ENCODE measurements at regions not wholly inside any gene's neighbourhood (a gene's known extent, or its start where the extent isn't known, plus 50 kb on each side); places are given as distances from the start of the nearest gene placed in this dataset.

DNA sequence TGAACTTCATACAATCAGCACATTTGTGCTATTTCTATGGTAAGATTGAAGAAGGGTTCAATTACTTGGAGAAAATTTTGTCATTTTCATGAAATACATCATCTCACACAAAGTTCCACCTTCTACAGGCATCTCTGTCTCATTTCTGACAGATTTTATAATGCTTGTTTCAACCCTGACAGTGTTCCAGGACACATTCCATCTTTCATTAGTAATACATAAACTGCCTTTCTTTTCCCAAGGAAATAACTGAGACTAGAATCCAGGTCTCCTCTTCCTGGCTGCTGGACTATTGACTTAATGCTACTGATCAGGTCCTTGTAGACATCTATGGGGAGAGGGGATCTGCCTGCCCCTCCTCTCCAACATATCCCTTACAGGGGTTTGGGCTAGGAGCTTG is 70.1 kb upstream of the PLPP4 start (continued):
- TF ChIP-seq, protein P1, sequence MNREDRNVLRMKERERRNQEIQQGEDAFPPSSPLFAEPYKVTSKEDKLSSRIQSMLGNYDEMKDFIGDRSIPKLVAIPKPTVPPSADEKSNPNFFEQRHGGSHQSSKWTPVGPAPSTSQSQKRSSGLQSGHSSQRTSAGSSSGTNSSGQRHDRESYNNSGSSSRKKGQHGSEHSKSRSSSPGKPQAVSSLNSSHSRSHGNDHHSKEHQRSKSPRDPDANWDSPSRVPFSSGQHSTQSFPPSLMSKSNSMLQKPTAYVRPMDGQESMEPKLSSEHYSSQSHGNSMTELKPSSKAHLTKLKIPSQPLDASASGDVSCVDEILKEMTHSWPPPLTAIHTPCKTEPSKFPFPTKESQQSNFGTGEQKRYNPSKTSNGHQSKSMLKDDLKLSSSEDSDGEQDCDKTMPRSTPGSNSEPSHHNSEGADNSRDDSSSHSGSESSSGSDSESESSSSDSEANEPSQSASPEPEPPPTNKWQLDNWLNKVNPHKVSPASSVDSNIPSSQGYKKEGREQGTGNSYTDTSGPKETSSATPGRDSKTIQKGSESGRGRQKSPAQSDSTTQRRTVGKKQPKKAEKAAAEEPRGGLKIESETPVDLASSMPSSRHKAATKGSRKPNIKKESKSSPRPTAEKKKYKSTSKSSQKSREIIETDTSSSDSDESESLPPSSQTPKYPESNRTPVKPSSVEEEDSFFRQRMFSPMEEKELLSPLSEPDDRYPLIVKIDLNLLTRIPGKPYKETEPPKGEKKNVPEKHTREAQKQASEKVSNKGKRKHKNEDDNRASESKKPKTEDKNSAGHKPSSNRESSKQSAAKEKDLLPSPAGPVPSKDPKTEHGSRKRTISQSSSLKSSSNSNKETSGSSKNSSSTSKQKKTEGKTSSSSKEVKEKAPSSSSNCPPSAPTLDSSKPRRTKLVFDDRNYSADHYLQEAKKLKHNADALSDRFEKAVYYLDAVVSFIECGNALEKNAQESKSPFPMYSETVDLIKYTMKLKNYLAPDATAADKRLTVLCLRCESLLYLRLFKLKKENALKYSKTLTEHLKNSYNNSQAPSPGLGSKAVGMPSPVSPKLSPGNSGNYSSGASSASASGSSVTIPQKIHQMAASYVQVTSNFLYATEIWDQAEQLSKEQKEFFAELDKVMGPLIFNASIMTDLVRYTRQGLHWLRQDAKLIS (CRISPR knock-in tag; IDR thresholded peaks at IDR 0.05; ENCODE audit: borderline replicate concordance), result no peak

DNA sequence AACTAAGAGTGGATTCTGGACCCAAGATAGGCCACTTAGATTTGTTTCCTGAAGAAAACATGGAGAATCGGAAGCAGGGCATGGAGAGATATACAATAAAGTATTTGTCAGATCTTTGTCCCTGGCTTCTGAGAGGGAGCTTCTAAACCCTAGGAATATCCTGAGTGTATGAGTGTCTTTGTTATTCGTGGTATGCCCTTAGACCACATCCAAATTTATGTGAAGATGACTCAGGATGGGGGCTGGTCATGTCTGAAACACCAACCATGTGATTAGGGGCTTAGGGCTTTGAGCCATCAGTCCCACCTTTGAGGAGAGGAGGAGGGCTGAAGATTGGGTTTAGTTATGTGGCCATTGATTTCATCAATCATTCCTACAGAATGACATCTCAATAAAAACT is 69.7 kb upstream of the PLPP4 start:
- TF ChIP-seq GTF2I (CRISPR knock-in tag; conservative IDR thresholded peaks at IDR 0.05) (no peak), ZNF121 (CRISPR knock-in tag; IDR thresholded peaks at IDR 0.05) (no peak), MYBL2 (CRISPR knock-in tag; IDR thresholded peaks at IDR 0.05) (no peak), FOXP1 (CRISPR knock-in tag; IDR thresholded peaks at IDR 0.05; ENCODE audit: borderline replicate concordance) (no peak), ZNF423 (CRISPR knock-in tag; IDR thresholded peaks at IDR 0.05) (no peak), ZNF138 (CRISPR knock-in tag; conservative IDR thresholded peaks at IDR 0.05) (no peak), NFE2L1 (CRISPR knock-in tag; IDR thresholded peaks at IDR 0.05) (no peak), PRRX2 (CRISPR knock-in tag; IDR thresholded peaks at IDR 0.05) (no peak), ZNF263 (CRISPR knock-in tag; IDR thresholded peaks at IDR 0.05; ENCODE audit: low read depth) (no peak), SMAD3 (CRISPR knock-in tag; IDR thresholded peaks at IDR 0.05; ENCODE audit: borderline replicate concordance) (no peak)
- TF ChIP-seq, protein P2, sequence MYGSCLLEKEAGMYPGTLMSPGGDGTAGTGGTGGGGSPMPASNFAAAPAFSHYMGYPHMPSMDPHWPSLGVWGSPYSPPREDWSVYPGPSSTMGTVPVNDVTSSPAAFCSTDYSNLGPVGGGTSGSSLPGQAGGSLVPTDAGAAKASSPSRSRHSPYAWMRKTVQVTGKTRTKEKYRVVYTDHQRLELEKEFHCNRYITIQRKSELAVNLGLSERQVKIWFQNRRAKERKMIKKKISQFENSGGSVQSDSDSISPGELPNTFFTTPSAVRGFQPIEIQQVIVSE (CRISPR knock-in tag; IDR thresholded peaks at IDR 0.05; ENCODE audit: borderline replicate concordance), result no peak
- TF ChIP-seq, protein P3, sequence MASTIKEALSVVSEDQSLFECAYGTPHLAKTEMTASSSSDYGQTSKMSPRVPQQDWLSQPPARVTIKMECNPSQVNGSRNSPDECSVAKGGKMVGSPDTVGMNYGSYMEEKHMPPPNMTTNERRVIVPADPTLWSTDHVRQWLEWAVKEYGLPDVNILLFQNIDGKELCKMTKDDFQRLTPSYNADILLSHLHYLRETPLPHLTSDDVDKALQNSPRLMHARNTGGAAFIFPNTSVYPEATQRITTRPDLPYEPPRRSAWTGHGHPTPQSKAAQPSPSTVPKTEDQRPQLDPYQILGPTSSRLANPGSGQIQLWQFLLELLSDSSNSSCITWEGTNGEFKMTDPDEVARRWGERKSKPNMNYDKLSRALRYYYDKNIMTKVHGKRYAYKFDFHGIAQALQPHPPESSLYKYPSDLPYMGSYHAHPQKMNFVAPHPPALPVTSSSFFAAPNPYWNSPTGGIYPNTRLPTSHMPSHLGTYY (CRISPR knock-in tag; IDR thresholded peaks at IDR 0.05), result no peak
- TF ChIP-seq, protein P4, sequence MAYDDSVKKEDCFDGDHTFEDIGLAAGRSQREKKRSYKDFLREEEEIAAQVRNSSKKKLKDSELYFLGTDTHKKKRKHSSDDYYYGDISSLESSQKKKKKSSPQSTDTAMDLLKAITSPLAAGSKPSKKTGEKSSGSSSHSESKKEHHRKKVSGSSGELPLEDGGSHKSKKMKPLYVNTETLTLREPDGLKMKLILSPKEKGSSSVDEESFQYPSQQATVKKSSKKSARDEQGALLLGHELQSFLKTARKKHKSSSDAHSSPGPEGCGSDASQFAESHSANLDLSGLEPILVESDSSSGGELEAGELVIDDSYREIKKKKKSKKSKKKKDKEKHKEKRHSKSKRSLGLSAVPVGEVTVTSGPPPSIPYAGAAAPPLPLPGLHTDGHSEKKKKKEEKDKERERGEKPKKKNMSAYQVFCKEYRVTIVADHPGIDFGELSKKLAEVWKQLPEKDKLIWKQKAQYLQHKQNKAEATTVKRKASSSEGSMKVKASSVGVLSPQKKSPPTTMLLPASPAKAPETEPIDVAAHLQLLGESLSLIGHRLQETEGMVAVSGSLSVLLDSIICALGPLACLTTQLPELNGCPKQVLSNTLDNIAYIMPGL (CRISPR knock-in tag; IDR thresholded peaks at IDR 0.05), result no peak
- TF ChIP-seq, protein P5, sequence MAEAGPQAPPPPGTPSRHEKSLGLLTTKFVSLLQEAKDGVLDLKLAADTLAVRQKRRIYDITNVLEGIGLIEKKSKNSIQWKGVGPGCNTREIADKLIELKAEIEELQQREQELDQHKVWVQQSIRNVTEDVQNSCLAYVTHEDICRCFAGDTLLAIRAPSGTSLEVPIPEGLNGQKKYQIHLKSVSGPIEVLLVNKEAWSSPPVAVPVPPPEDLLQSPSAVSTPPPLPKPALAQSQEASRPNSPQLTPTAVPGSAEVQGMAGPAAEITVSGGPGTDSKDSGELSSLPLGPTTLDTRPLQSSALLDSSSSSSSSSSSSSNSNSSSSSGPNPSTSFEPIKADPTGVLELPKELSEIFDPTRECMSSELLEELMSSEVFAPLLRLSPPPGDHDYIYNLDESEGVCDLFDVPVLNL (CRISPR knock-in tag; IDR thresholded peaks at IDR 0.05; ENCODE audit: borderline replicate concordance, low read depth), result no peak
- Mint-ChIP-seq H3K27ac (no peak overlapping the region), H3K4me1 (peaks cover 20% of the 10 kb centered on the region), H3K36me3 (no peaks in the 10 kb centered on the region), H3K4me3 (no peak overlapping the region), H3K27me3 (ENCODE audit: low read depth) (no peaks in the 10 kb centered on the region), H3K9me3 (0 out of 2 replicates have a peak, but pooled peaks cover 3% of the 10 kb centered on the region)
- no peak for DNase-seq (ENCODE audit: low spot score)
- CTCF ChIA-PET, result no interaction called here
- ATAC-seq, result no peak
- POLR2A ChIA-PET, result no interaction called here

DNA sequence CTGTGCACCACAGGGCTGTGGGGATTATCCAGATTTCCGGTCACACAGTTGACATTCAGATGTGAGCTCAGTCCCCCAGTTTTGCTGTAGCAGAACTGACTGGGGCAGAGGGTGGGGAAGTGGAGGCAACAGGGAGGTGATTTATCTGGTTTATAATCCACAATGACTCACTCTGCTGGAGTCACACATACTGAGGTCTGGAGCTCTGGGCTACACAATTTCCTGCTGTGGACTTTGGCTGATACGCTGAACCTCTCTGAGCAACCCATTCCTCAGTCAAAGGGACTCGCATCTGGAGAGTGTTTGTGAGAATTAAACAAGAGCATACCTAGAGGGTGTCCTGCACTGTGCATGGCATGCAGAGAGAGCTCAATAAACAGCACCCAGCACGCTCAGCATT is 64.8 kb upstream of the PLPP4 start:
- ChIA-PET CTCF (interaction anchor here (0.8 kb wide), 1 partner anchor 170 kb away, joined by 3 read pairs; no protein-coding TSS in a partner anchor), POLR2A (no interaction called here)
- no peak for DNase-seq (ENCODE audit: low spot score)
- TF ChIP-seq, protein P6, sequence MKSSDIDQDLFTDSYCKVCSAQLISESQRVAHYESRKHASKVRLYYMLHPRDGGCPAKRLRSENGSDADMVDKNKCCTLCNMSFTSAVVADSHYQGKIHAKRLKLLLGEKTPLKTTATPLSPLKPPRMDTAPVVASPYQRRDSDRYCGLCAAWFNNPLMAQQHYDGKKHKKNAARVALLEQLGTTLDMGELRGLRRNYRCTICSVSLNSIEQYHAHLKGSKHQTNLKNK (CRISPR knock-in tag; IDR thresholded peaks at IDR 0.05), result no peak
- TF ChIP-seq ZNF263 (CRISPR knock-in tag; IDR thresholded peaks at IDR 0.05; ENCODE audit: low read depth), result no peak
- no peak for TF ChIP-seq FOXJ3 (CRISPR knock-in tag; IDR thresholded peaks at IDR 0.05; ENCODE audit: borderline replicate concordance)
- TF ChIP-seq, protein P7, sequence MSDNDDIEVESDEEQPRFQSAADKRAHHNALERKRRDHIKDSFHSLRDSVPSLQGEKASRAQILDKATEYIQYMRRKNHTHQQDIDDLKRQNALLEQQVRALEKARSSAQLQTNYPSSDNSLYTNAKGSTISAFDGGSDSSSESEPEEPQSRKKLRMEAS (CRISPR knock-in tag; IDR thresholded peaks at IDR 0.05), result no peak
- no peak for TF ChIP-seq RORB (CRISPR knock-in tag; IDR thresholded peaks at IDR 0.05)
- no peak for TF ChIP-seq TEAD4 (CRISPR knock-in tag; IDR thresholded peaks at IDR 0.05)
- TF ChIP-seq IRF2 (CRISPR knock-in tag; IDR thresholded peaks at IDR 0.05; ENCODE audit: borderline replicate concordance, low read depth), result no peak
- TF ChIP-seq TEAD1 (CRISPR knock-in tag; IDR thresholded peaks at IDR 0.05), result no peak
- H3K36me3 Mint-ChIP-seq, result no peaks in the 10 kb centered on the region; the same call in 1 of the 2 replicates
- H3K9me3 Mint-ChIP-seq, result peaks cover 9% of the 10 kb centered on the region
- ATAC-seq, result no peak
- H3K4me1 Mint-ChIP-seq, result peaks cover 30% of the 10 kb centered on the region
- H3K4me3 Mint-ChIP-seq, result no peak overlapping the region
- H3K27me3 Mint-ChIP-seq (ENCODE audit: low read depth), result no peaks in the 10 kb centered on the region; the same call in 1 of the 2 replicates
- H3K27ac Mint-ChIP-seq, result no peak overlapping the region
